Panc1 (cell line): ENCODE measurements at regions not wholly inside any gene's neighbourhood (a gene's known extent, or its start where the extent isn't known, plus 50 kb on each side); places are given as distances from the start of the nearest gene placed in this dataset.
A peak's percentile ranks its signal among the peaks of the same experiment; 100 is the strongest.
"Not testable (repeated sequence)": the region's sequence is repeated elsewhere in the genome, so short reads cannot be mapped to it uniquely, and the experiment has no call there.

Source experiments
- ATAC-seq: fragments of 200-7000 bp; cut with Tn5 transposase; 2 replicates; pipeline ENCODE4 v1.9.1; 2020; ENCODE audit warnings: mild to moderate bottlenecking, moderate library complexity
- BruUV-seq: library from RNA; stranded (reverse); fragments of 400-500 nt; replicated peaks from 2 replicates; lab custom pipeline; 2021; lab: Mats Ljungman, UMichigan
- CTCF ChIA-PET: fragments of 300-600 bp; sonication (Branson Sonifier 250); formaldehyde crosslinking; loops from one replicate; lab custom pipeline; 2022; ENCODE audit warnings: antibody characterized with exemption; lab: Charles Lee
- POLR2A ChIA-PET: fragments of 300-600 bp; sonication (Branson Sonifier 250); formaldehyde crosslinking; loops from one replicate; lab custom pipeline; 2022; ENCODE audit warnings: antibody characterized with exemption; lab: Charles Lee
- DNase-seq: peaks from one replicate; pipeline ENCODE4 v3.0.0-alpha.2; 2010; ENCODE audit warnings: low read depth, low spot score
- H3K27ac ChIP-seq: 2 replicates; pipeline ENCODE4 v1.5.1; 2011; ENCODE audit warnings: mild to moderate bottlenecking, low read length, inconsistent platforms
- H3K27me3 ChIP-seq: fragments of 200-500 bp; sonication (Bioruptor generic); 2 replicates; pipeline ENCODE4 v1.6.0; 2014; ENCODE audit warnings: low read length, inconsistent platforms; ENCODE audit not compliant: control insufficient read depth, insufficient read depth
- H3K36me3 ChIP-seq: fragments of 200-500 bp; sonication (Bioruptor generic); 2 replicates; pipeline ENCODE4 v1.5.1; 2014; ENCODE audit warnings: inconsistent platforms, mild to moderate bottlenecking, low read length, moderate library complexity; ENCODE audit not compliant: control insufficient read depth, insufficient read depth
- H3K4me1 ChIP-seq: 2 replicates; pipeline ENCODE4 v1.5.1; 2011; ENCODE audit warnings: inconsistent platforms, mild to moderate bottlenecking, low read length, moderate library complexity; ENCODE audit not compliant: control insufficient read depth, insufficient read depth
- H3K4me3 ChIP-seq, 2 experiments: 2 replicates each; pipeline ENCODE4 v1.5.1; 2011 to 2012; ENCODE audit warnings: low read depth in 2 of 2, low read length in 2 of 2, mild to moderate bottlenecking in 2 of 2, inconsistent platforms in 1 of 2, moderate library complexity in 1 of 2
- H3K9me3 ChIP-seq: fragments of 200-500 bp; sonication (Bioruptor generic); 2 replicates; pipeline ENCODE4 v1.5.1; 2014; ENCODE audit warnings: low read depth, mild to moderate bottlenecking, inconsistent platforms, low read length, moderate library complexity; ENCODE audit not compliant: control insufficient read depth, insufficient read depth
- in situ Hi-C: cut with HindIII; loops from 2 replicates; pipeline ENCODE4 v1.10.0; 2016; ENCODE audit warnings: low sequenced_read_pairs, low pct_unique_long_range_greater_than_20kb
- intact Hi-C: fragments of 100-400 bp; cut with micrococcal nuclease; formaldehyde crosslinking; loops from one replicate; pipeline ENCODE4 v1.10.0; 2022; ENCODE audit not compliant: unreplicated experiment

DNA sequence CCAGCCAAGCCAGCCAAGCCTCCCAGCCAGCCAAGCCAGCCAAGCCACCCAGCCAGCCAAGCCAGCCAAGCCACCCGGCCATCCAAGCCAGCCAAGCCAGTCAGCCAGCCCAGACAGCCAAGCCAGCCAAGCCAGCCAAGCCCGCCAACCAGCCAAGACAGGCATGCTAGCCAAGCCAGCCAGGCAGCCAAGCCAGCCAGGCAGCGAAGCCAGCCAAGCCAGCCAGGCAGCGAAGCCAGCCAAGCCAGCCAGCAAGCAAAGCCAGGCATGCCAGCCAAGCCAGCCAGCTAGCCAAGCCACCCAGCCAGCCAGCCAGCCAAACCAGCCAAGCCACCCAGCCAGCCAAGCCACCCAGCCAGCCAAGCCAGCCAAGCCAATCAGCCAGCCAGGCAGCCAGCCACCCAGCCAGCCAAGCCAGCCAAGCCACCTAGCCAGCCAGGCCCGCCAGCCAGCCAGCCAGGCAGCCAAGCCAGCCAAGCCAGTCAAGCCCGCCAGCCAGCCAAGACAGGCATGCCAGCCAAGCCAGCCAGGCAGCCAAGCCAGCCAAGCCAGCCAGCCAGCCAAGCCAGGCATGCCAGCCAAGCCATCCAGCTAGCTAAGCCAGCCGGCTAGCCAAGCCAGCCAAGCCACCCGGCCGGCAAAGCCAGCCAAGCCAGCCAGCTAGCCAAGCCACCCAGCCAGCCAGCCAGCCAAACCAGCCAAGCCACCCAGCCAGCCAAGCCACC, 318.5 kb upstream of the PLGLB2 start:
- H3K27me3 ChIP-seq, BruUV-seq, CTCF ChIA-PET, DNase-seq, in situ Hi-C loops, H3K4me3 ChIP-seq, H3K9me3 ChIP-seq, intact Hi-C loops, POLR2A ChIA-PET, ATAC-seq, H3K36me3 ChIP-seq, H3K27ac ChIP-seq, H3K4me1 ChIP-seq: not testable (repeated sequence)

- H3K36me3 ChIP-seq, H3K9me3 ChIP-seq, BruUV-seq, in situ Hi-C loops, ATAC-seq, H3K4me1 ChIP-seq, H3K4me3 ChIP-seq, POLR2A ChIA-PET, H3K27me3 ChIP-seq, CTCF ChIA-PET, DNase-seq, intact Hi-C loops, H3K27ac ChIP-seq: not testable (repeated sequence)
Measured at GRCh38 chr2:87429931-87430275, 318.0 kb upstream of the PLGLB2 start.

- DNase-seq, in situ Hi-C loops, H3K36me3 ChIP-seq, H3K27ac ChIP-seq, H3K9me3 ChIP-seq, POLR2A ChIA-PET, H3K4me1 ChIP-seq, CTCF ChIA-PET, H3K27me3 ChIP-seq, intact Hi-C loops, BruUV-seq, H3K4me3 ChIP-seq, ATAC-seq: not testable (repeated sequence)
Measured at GRCh38 chr2:87431051-87431450, 316.8 kb upstream of the PLGLB2 start.

- H3K36me3 ChIP-seq, H3K4me3 ChIP-seq, BruUV-seq, POLR2A ChIA-PET, ATAC-seq, H3K4me1 ChIP-seq, in situ Hi-C loops, H3K27ac ChIP-seq, H3K9me3 ChIP-seq, H3K27me3 ChIP-seq, intact Hi-C loops, DNase-seq, CTCF ChIA-PET: not testable (repeated sequence)
Measured at GRCh38 chr2:87432711-87433453, 315.0 kb upstream of the PLGLB2 start.

GRCh38 chr2:87436007-87436406, 311.9 kb upstream of the PLGLB2 start:
- not testable (repeated sequence) for ATAC-seq

DNA sequence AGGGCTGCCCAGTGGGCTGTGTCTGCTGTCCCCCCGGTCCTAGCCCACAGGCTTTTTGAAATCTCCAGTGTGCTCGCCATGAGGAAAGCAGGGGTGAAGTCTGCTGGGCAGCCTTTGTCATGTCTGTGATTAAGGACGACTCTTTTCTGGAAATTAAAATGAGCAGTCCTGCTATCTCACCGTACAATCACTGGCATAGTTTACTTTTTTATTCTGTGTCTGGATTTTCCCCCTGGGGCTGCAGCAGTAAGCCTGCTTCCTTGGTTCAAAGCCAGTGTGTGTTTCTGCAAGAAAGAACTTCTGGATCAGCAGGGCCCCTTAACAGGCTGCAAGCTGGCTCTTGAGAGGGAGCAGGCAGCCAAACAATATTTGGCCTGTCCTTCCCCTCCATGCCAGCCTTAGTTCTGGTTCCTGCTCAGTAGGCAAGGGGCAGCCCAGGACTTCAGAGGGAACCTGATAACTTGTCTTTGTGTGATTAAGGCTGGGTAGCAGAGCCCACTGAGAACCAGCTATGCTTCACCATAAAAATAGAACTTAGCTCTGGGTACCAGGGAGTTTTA, 310.1 kb upstream of the PLGLB2 start:
- H3K27me3 ChIP-seq, POLR2A ChIA-PET, H3K27ac ChIP-seq, H3K4me3 ChIP-seq, DNase-seq, H3K36me3 ChIP-seq, intact Hi-C loops, H3K9me3 ChIP-seq, BruUV-seq, in situ Hi-C loops, CTCF ChIA-PET, H3K4me1 ChIP-seq: not testable (repeated sequence)
- peak; percentile 57 for ATAC-seq

More at GRCh38 chr2:87436007-87436406, 311.9 kb upstream of the PLGLB2 start:
- POLR2A ChIA-PET, DNase-seq, BruUV-seq, H3K27me3 ChIP-seq, intact Hi-C loops, H3K4me1 ChIP-seq, H3K36me3 ChIP-seq, H3K4me3 ChIP-seq, H3K27ac ChIP-seq, in situ Hi-C loops, H3K9me3 ChIP-seq, CTCF ChIA-PET: not testable (repeated sequence)

GRCh38 chr2:87438780-87439454, 309.0 kb upstream of the PLGLB2 start:
- H3K27me3 ChIP-seq, H3K27ac ChIP-seq, POLR2A ChIA-PET, intact Hi-C loops, ATAC-seq, BruUV-seq, DNase-seq, H3K36me3 ChIP-seq, in situ Hi-C loops, H3K4me1 ChIP-seq, H3K4me3 ChIP-seq, H3K9me3 ChIP-seq, CTCF ChIA-PET: not testable (repeated sequence)
